Smooth muscle cell (in vitro differentiated cells): ENCODE measurements at regions not wholly inside any gene's neighbourhood (a gene's known extent, or its start where the extent isn't known, plus 50 kb on each side); places are given as distances from the start of the nearest gene placed in this dataset.

Source experiments
- DNase-seq: peaks from one replicate; lab custom pipeline; 2025; ENCODE audit not compliant: unreplicated experiment; lab: John Stamatoyannopoulos, UW
- H2AFZ ChIP-seq: fragments of 200-600 bp; sonication (generic); 2 replicates; pipeline ENCODE4 v1.6.0; 2016; ENCODE audit warnings: antibody characterized with exemption, low read depth, mild to moderate bottlenecking
- H3F3A ChIP-seq: fragments of 200-600 bp; sonication (generic); 2 replicates; pipeline ENCODE4 v1.6.0; 2017; ENCODE audit warnings: antibody characterized with exemption, low read depth
- H3K27ac ChIP-seq: fragments of 200-600 bp; sonication (generic); 2 replicates; pipeline ENCODE4 v1.5.1; 2016; ENCODE audit warnings: low read depth, mild to moderate bottlenecking
- H3K27me3 ChIP-seq: fragments of 200-600 bp; sonication (generic); 2 replicates; pipeline ENCODE4 v1.6.1; 2016; ENCODE audit warnings: low read depth, mild to moderate bottlenecking
- H3K36me3 ChIP-seq: fragments of 200-600 bp; sonication (generic); 2 replicates; pipeline ENCODE4 v1.5.1; 2016; ENCODE audit warnings: low read depth
- H3K4me1 ChIP-seq: fragments of 200-600 bp; sonication (generic); 2 replicates; pipeline ENCODE4 v1.5.1; 2016; ENCODE audit warnings: low read depth
- H3K4me2 ChIP-seq: fragments of 200-600 bp; sonication (generic); 2 replicates; pipeline ENCODE4 v1.6.0; 2016; ENCODE audit warnings: mild to moderate bottlenecking
- H3K4me3 ChIP-seq: fragments of 200-600 bp; sonication (generic); 2 replicates; pipeline ENCODE4 v1.5.1; 2016; ENCODE audit warnings: mild to moderate bottlenecking
- H3K79me2 ChIP-seq: fragments of 200-600 bp; sonication (generic); 2 replicates; pipeline ENCODE4 v1.6.0; 2016; ENCODE audit warnings: low read depth, mild to moderate bottlenecking
- H3K9ac ChIP-seq: fragments of 200-600 bp; sonication (generic); 2 replicates; pipeline ENCODE4 v1.6.0; 2016; ENCODE audit warnings: low read depth
- H3K9me3 ChIP-seq: fragments of 200-600 bp; sonication (generic); replicated peaks from 2 replicates; pipeline ENCODE4 v1.5.1; 2016; ENCODE audit warnings: low read depth
- H4K20me1 ChIP-seq: fragments of 200-600 bp; sonication (generic); 2 replicates; pipeline ENCODE4 v1.6.0; 2016; ENCODE audit warnings: low read depth
- CTCF ChIP-seq: fragments of 200-600 bp; sonication (generic); IDR thresholded peaks from 2 replicates; pipeline ENCODE4 v1.5.1; 2017; ENCODE audit warnings: borderline replicate concordance, mild to moderate bottlenecking, antibody characterized with exemption; ENCODE audit not compliant: insufficient read depth, poor library complexity, severe bottlenecking
- WGBS: methylation state at CpG from one replicate; pipeline ENCODE4 v1.1.7; 2016; ENCODE audit warnings: low lambda C conversion rate; 5-methylcytosine and 5-hydroxymethylcytosine counted together

- DNase-seq = no peak
- Histone ChIP-seq H3K4me3 (peak overlapping the region; percentile 69), H3K4me1 (no peaks in the 10 kb centered on the region), H3K9ac (peak overlapping the region; percentile 92), H3K36me3 (no peaks in the 10 kb centered on the region), H4K20me1 (no peaks in the 10 kb centered on the region), H2AFZ (no peak overlapping the region), H3K79me2 (no peaks in the 10 kb centered on the region), H3K4me2 (peak overlapping the region; percentile 72), H3F3A (no peaks in the 10 kb centered on the region), H3K27me3 (no peaks in the 10 kb centered on the region), H3K27ac (peak overlapping the region; percentile 50), H3K9me3 (no peaks in the 10 kb centered on the region)
- no peak for TF ChIP-seq CTCF
- WGBS = 22% methylated on average over 15 of the region's 16 CpGs
Observed at GRCh38 chrX:46447384-46447783, 97.8 kb downstream of the ZNF674 start.

GRCh38 chrX:46446727-46447378 lies 98.4 kb downstream of the ZNF674 start:
- no peak for TF ChIP-seq CTCF
- H3K4me2 ChIP-seq = peak overlapping the region; percentile 72
- 30% methylated on average over 44 of the region's 51 CpGs for WGBS

GRCh38 chrX:46444011-46444410 lies 101.2 kb downstream of the ZNF674 start:
- no peaks in the 10 kb centered on the region for H3K79me2 ChIP-seq
- no peak overlapping the region for H2AFZ ChIP-seq
- H3K27ac ChIP-seq = peak overlapping the region; percentile 55
- H3K36me3 ChIP-seq = no peaks in the 10 kb centered on the region
- TF ChIP-seq CTCF = no peak
- no peaks in the 10 kb centered on the region for H3K27me3 ChIP-seq
- DNase-seq = no peak
- no peaks in the 10 kb centered on the region for H3F3A ChIP-seq
- no peak overlapping the region for H3K9ac ChIP-seq
- no peaks in the 10 kb centered on the region for H3K4me1 ChIP-seq
- H3K4me2 ChIP-seq = no peak overlapping the region
- H4K20me1 ChIP-seq = no peaks in the 10 kb centered on the region
- H3K9me3 ChIP-seq = no peaks in the 10 kb centered on the region
- H3K4me3 ChIP-seq = no peak overlapping the region

More at GRCh38 chrX:46446727-46447378, 98.4 kb downstream of the ZNF674 start:
- H3K4me3 ChIP-seq = peak overlapping the region; percentile 69
- H3F3A ChIP-seq = no peaks in the 10 kb centered on the region
- H3K36me3 ChIP-seq = no peaks in the 10 kb centered on the region
- H3K79me2 ChIP-seq = no peaks in the 10 kb centered on the region
- peak; percentile 38 for DNase-seq
- peak overlapping the region; percentile 50 for H3K27ac ChIP-seq
- H3K4me1 ChIP-seq = no peaks in the 10 kb centered on the region
- peak overlapping the region; percentile 91 for H2AFZ ChIP-seq
- no peaks in the 10 kb centered on the region for H3K27me3 ChIP-seq
- no peaks in the 10 kb centered on the region for H3K9me3 ChIP-seq
- no peaks in the 10 kb centered on the region for H4K20me1 ChIP-seq
- peak overlapping the region; percentile 92 for H3K9ac ChIP-seq

GRCh38 chrX:46436744-46437143 lies 108.5 kb downstream of the ZNF674 start:
- Histone ChIP-seq H4K20me1 (no peaks in the 10 kb centered on the region), H3F3A (no peaks in the 10 kb centered on the region), H3K4me3 (no peak overlapping the region), H2AFZ (no peak overlapping the region), H3K9me3 (no peaks in the 10 kb centered on the region), H3K4me2 (no peak overlapping the region), H3K36me3 (no peaks in the 10 kb centered on the region), H3K27ac (no peak overlapping the region), H3K27me3 (no peaks in the 10 kb centered on the region), H3K79me2 (no peaks in the 10 kb centered on the region), H3K9ac (no peak overlapping the region), H3K4me1 (no peaks in the 10 kb centered on the region)
- no peak for DNase-seq
- TF ChIP-seq CTCF = no peak
